H9 (cell line): ENCODE measurements at regions not wholly inside any gene's neighbourhood (a gene's known extent, or its start where the extent isn't known, plus 50 kb on each side); places are given as distances from the start of the nearest gene placed in this dataset.
"Not testable (repeated sequence)": the region's sequence is repeated elsewhere in the genome, so short reads cannot be mapped to it uniquely, and the experiment has no call there.

Experiments used
- DNase-seq: peaks from one replicate; pipeline ENCODE4 v3.0.0-alpha.2; 2017
- H2AFZ ChIP-seq: one replicate; pipeline ENCODE4 v1.6.1; 2013; ENCODE audit warnings: mild to moderate bottlenecking, low read length, control low read depth, moderate library complexity
- H2AK5ac ChIP-seq: 2 replicates; pipeline ENCODE4 v1.6.1; 2013; ENCODE audit warnings: low read length, control low read depth, mixed read lengths; ENCODE audit not compliant: insufficient read length
- H2BK120ac ChIP-seq: one replicate; pipeline ENCODE4 v1.6.1; 2013; ENCODE audit warnings: low read depth, mild to moderate bottlenecking, low read length, control low read depth, inconsistent platforms; ENCODE audit not compliant: poor library complexity, severe bottlenecking
- H2BK12ac ChIP-seq: 2 replicates; pipeline ENCODE4 v1.6.1; 2013; ENCODE audit warnings: low read length, control low read depth, mixed read lengths, low read depth; ENCODE audit not compliant: insufficient read length
- H2BK15ac ChIP-seq: 2 replicates; pipeline ENCODE4 v1.6.1; 2013; ENCODE audit warnings: low read depth, low read length, control low read depth
- H2BK20ac ChIP-seq: one replicate; pipeline ENCODE4 v1.6.1; 2013; ENCODE audit warnings: low read depth, mild to moderate bottlenecking, low read length, control low read depth, inconsistent platforms; ENCODE audit not compliant: poor library complexity, severe bottlenecking
- H2BK5ac ChIP-seq: 2 replicates; pipeline ENCODE4 v1.6.1; 2013; ENCODE audit warnings: low read length, control low read depth, mixed read lengths; ENCODE audit not compliant: insufficient read length
- H3K14ac ChIP-seq: 2 replicates; pipeline ENCODE4 v1.6.1; 2013; ENCODE audit warnings: low read length, control low read depth; ENCODE audit not compliant: insufficient read depth
- H3K18ac ChIP-seq: 2 replicates; pipeline ENCODE4 v1.6.1; 2013; ENCODE audit warnings: low read depth, mild to moderate bottlenecking, mixed read lengths, low read length, control low read depth; ENCODE audit not compliant: insufficient read length
- H3K23ac ChIP-seq: 2 replicates; pipeline ENCODE4 v1.6.1; 2013; ENCODE audit warnings: low read length, control low read depth, mixed read lengths, low read depth; ENCODE audit not compliant: insufficient read length
- H3K23me2 ChIP-seq: 2 replicates; pipeline ENCODE4 v1.6.1; 2013; ENCODE audit warnings: low read depth, mild to moderate bottlenecking, mixed read lengths, low read length, control low read depth; ENCODE audit not compliant: insufficient read length, poor library complexity, severe bottlenecking
- H3K27ac ChIP-seq: 2 replicates; pipeline ENCODE4 v1.5.1; 2013; ENCODE audit warnings: low read length, control low read depth, mixed read lengths, low read depth; ENCODE audit not compliant: insufficient read length
- H3K27me3 ChIP-seq: 2 replicates; pipeline ENCODE4 v1.6.1; 2013; ENCODE audit warnings: low read length, control low read depth, inconsistent platforms; ENCODE audit not compliant: insufficient read depth
- H3K4ac ChIP-seq: 2 replicates; pipeline ENCODE4 v1.6.1; 2013; ENCODE audit warnings: low read depth, mild to moderate bottlenecking, control low read depth, inconsistent platforms, low read length, moderate library complexity
- H3K4me1 ChIP-seq: 2 replicates; pipeline ENCODE4 v1.6.1; 2013; ENCODE audit warnings: low read length, control low read depth, inconsistent platforms; ENCODE audit not compliant: insufficient read depth
- H3K4me2 ChIP-seq: 2 replicates; pipeline ENCODE4 v1.6.1; 2013; ENCODE audit warnings: low read length, control low read depth, mixed read lengths; ENCODE audit not compliant: insufficient read length, insufficient read depth
- H3K56ac ChIP-seq: 2 replicates; pipeline ENCODE4 v1.6.1; 2013; ENCODE audit warnings: low read depth, mild to moderate bottlenecking, mixed read lengths, low read length, control low read depth; ENCODE audit not compliant: insufficient read length
- H3K79me1 ChIP-seq: 2 replicates; pipeline ENCODE4 v1.6.1; 2013; ENCODE audit warnings: low read depth, mild to moderate bottlenecking, moderate library complexity, low read length, control low read depth, inconsistent platforms; ENCODE audit not compliant: insufficient read depth, poor library complexity, severe bottlenecking
- H3K79me2 ChIP-seq: 2 replicates; pipeline ENCODE4 v1.6.1; 2013; ENCODE audit warnings: low read length, control low read depth, inconsistent platforms; ENCODE audit not compliant: insufficient read depth
- H3K9ac ChIP-seq: 2 replicates; pipeline ENCODE4 v1.6.1; 2013; ENCODE audit warnings: low read length, control low read depth, mixed read lengths; ENCODE audit not compliant: insufficient read length; ENCODE audit errors: extremely low read depth
- H3K9me3 ChIP-seq: one replicate; pipeline ENCODE4 v1.6.1; 2013; ENCODE audit warnings: low read depth, low read length, inconsistent platforms; ENCODE audit not compliant: control insufficient read depth
- H3T11ph ChIP-seq: one replicate; pipeline ENCODE4 v1.6.1; 2013; ENCODE audit warnings: mild to moderate bottlenecking, low read length, control low read depth, inconsistent platforms
- H4K20me1 ChIP-seq: one replicate; pipeline ENCODE4 v1.6.1; 2013; ENCODE audit not compliant: control insufficient read depth, insufficient read length, insufficient read depth
- H4K5ac ChIP-seq: 2 replicates; pipeline ENCODE4 v1.6.1; 2013; ENCODE audit warnings: low read depth, mild to moderate bottlenecking, mixed read lengths, low read length, control low read depth; ENCODE audit not compliant: insufficient read length
- H4K8ac ChIP-seq: replicated peaks from 2 replicates; pipeline ENCODE4 v1.6.1; 2013; ENCODE audit warnings: low read length, control low read depth, mixed read lengths, low read depth; ENCODE audit not compliant: insufficient read length
- H4K91ac ChIP-seq: 2 replicates; pipeline ENCODE4 v1.6.1; 2013; ENCODE audit warnings: low read depth, mild to moderate bottlenecking, moderate library complexity, mixed read lengths, low read length, control low read depth; ENCODE audit not compliant: insufficient read length
- H3K27ac Mint-ChIP-seq, 3 experiments: 2 replicates in 2 of 3; 3 replicates in 1 of 3; pipeline ENCODE4 v1.8.0; 2020 to 2021; ENCODE audit warnings: mixed read lengths in 3 of 3, mild to moderate bottlenecking in 1 of 3, moderate library complexity in 1 of 3
- H3K27me3 Mint-ChIP-seq: 2 replicates; pipeline ENCODE4 v1.8.0; 2021; ENCODE audit warnings: low read depth, mild to moderate bottlenecking, moderate library complexity, mixed read lengths
- H3K36me3 Mint-ChIP-seq, 3 experiments: 2 replicates in 2 of 3; 3 replicates in 1 of 3; pipeline ENCODE4 v1.8.0; 2020 to 2021; ENCODE audit warnings: low read depth in 3 of 3, mixed read lengths in 3 of 3; ENCODE audit not compliant: insufficient read depth in 1 of 3
- H3K4me1 Mint-ChIP-seq, 2 experiments: 2 replicates each; pipeline ENCODE4 v1.8.0; 2020; ENCODE audit warnings: mixed read lengths in 2 of 2
- H3K4me3 Mint-ChIP-seq, 2 experiments: 2 replicates in 1 of 2; 3 replicates in 1 of 2; pipeline ENCODE4 v1.8.0; 2020 to 2021; ENCODE audit warnings: mild to moderate bottlenecking in 2 of 2, mixed read lengths in 2 of 2, moderate library complexity in 1 of 2
- H3K9me3 Mint-ChIP-seq, 2 experiments: 2 replicates in 1 of 2; 3 replicates in 1 of 2; pipeline ENCODE4 v1.8.0; 2020; ENCODE audit warnings: mild to moderate bottlenecking in 2 of 2, mixed read lengths in 2 of 2, moderate library complexity in 1 of 2
- WGBS: extraction: QIAGEN DNeasy Blood & Tissue Kit; methylation state at CpG from one replicate; pipeline ENCODE4 v1.1.7; 2013; ENCODE audit warnings: missing lambda C conversion rate, low lambda C conversion rate, mixed read lengths; ENCODE audit not compliant: insufficient read length; ENCODE audit errors: extremely low coverage; 5-methylcytosine and 5-hydroxymethylcytosine counted together

GRCh38 chr21:5231261-5231660, 5290.1 kb upstream of the TPTE start:
- H2AK5ac ChIP-seq, H3K27ac Mint-ChIP-seq, H3K79me1 ChIP-seq, H3K27ac ChIP-seq, H3K56ac ChIP-seq, H3K18ac ChIP-seq, H3K23ac ChIP-seq, H3K27me3 Mint-ChIP-seq, H4K91ac ChIP-seq, H4K20me1 ChIP-seq, H2BK20ac ChIP-seq, H3K4me1 Mint-ChIP-seq, H2AFZ ChIP-seq, H3K14ac ChIP-seq, H3K4ac ChIP-seq, DNase-seq, H3K27me3 ChIP-seq, H3K4me2 ChIP-seq, H4K5ac ChIP-seq, H2BK5ac ChIP-seq, H3K79me2 ChIP-seq, H2BK120ac ChIP-seq, H2BK12ac ChIP-seq, H3K4me1 ChIP-seq, H3K9ac ChIP-seq, H4K8ac ChIP-seq, H2BK15ac ChIP-seq, H3T11ph ChIP-seq, H3K4me3 Mint-ChIP-seq, H3K23me2 ChIP-seq: not testable (repeated sequence)
- no CpG with 5 or more reads among the region's 10 CpGs for WGBS
- H3K36me3 Mint-ChIP-seq: peaks cover 38 to 72% (median 49%) of the 10 kb centered on the region in 3 experiments
- peaks cover 85% of the 10 kb centered on the region for H3K9me3 ChIP-seq
- H3K9me3 Mint-ChIP-seq: peaks cover 98 to 99% of the 10 kb centered on the region in 2 experiments

DNA sequence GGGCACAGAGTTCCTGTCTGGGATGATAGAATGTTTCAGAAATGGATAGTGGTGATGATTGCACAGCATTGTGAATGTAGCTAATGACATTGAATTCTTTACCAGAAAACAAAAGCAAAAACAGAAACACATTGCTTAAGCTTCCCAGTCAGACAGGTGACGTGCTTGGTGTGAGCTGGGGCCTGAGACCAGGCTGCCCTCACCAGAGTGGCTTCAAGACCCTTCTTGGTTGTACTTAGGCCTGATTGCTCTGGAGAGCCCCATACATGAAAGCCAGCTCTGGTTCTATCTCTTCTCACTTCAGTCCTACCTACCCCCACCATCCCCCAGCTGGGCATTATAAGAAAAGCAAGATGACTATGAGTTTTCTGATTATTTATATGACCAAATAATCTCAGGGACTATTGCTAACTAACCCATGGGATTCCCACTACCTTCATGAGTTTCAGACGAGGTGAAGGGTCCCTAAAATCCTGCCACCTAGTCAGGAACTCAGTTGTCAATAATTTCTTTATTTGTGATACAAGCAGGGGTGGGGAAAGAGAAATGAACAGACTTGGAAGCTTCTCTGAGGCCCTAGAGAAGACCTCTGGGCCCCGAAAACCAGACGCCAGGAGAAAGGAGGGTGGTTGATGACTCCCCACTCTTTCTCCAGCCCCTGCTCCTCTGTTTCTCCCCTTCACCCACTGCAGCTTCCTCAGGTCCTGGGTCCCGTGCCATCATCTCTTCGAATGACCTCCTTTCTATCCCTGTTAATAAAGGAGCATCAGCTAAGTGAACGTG, 5289.0 kb upstream of the TPTE start:
- H4K20me1 ChIP-seq, H3K4me2 ChIP-seq, H3K9ac ChIP-seq, H3K14ac ChIP-seq, H3K4me3 Mint-ChIP-seq, H4K91ac ChIP-seq, DNase-seq, H2BK15ac ChIP-seq, H2AK5ac ChIP-seq, H3T11ph ChIP-seq, H3K27ac Mint-ChIP-seq, H3K56ac ChIP-seq, H3K23ac ChIP-seq, H2AFZ ChIP-seq, H3K23me2 ChIP-seq, H3K4ac ChIP-seq, H4K8ac ChIP-seq, H3K4me1 ChIP-seq, H3K18ac ChIP-seq, H3K4me1 Mint-ChIP-seq, H2BK5ac ChIP-seq, H2BK12ac ChIP-seq, H3K27me3 ChIP-seq, H3K27ac ChIP-seq, H2BK20ac ChIP-seq, H3K79me2 ChIP-seq, H4K5ac ChIP-seq, H2BK120ac ChIP-seq, H3K79me1 ChIP-seq, H3K27me3 Mint-ChIP-seq: not testable (repeated sequence)
- peaks cover 85% of the 10 kb centered on the region for H3K9me3 ChIP-seq
- no CpG with 5 or more reads among the region's 7 CpGs for WGBS
- Mint-ChIP-seq H3K36me3 (peaks cover 33 to 72% (median 49%) of the 10 kb centered on the region in 3 experiments), H3K9me3 (peaks cover 98 to 99% of the 10 kb centered on the region in 2 experiments)
